GM12878 (cell line): ENCODE measurements at regions not wholly inside any gene's neighbourhood (a gene's known extent, or its start where the extent isn't known, plus 50 kb on each side); places are given as distances from the start of the nearest gene placed in this dataset.

ENCODE experiments used
- ATAC-seq: fragments of 200-7000 bp; cut with Tn5 transposase; 3 replicates; pipeline ENCODE4 v1.9.1; 2020; ENCODE audit warnings: mild to moderate bottlenecking, moderate library complexity
- BruUV-seq: library from RNA; stranded (reverse); fragments of 400-500 nt; replicated peaks from 2 replicates; lab custom pipeline; 2021; lab: Mats Ljungman, UMichigan
- CTCF ChIA-PET: fragments of 300-600 bp; sonication (Branson Sonifier 250); formaldehyde crosslinking; extraction: SDS; loops from one replicate; lab custom pipeline; 2021; ENCODE audit warnings: inconsistent platforms; lab: Yijun Ruan, JAX
- POLR2A ChIA-PET: fragments of 350-600 bp; formaldehyde crosslinking; extraction: SDS; loops from one replicate; lab custom pipeline; 2021; ENCODE audit warnings: inconsistent platforms; lab: Charles Lee
- RAD21 ChIA-PET: fragments of 300-600 bp; sonication (Branson Sonifier 250); formaldehyde crosslinking; loops from one replicate; lab custom pipeline; 2023; ENCODE audit warnings: antibody characterized with exemption; ENCODE audit not compliant: unreplicated experiment; lab: Charles Lee
- SMC1A ChIA-PET: fragments of 300-600 bp; sonication (Branson Sonifier 250); formaldehyde crosslinking; loops from one replicate; lab custom pipeline; 2023; ENCODE audit not compliant: unreplicated experiment, uncharacterized antibody; lab: Charles Lee
- DNase-seq: peaks from one replicate; pipeline ENCODE4 v3.0.0-alpha.2; 2011; ENCODE audit warnings: low read depth, low spot score
- FAIRE-seq: peaks from 3 replicates; lab custom pipeline; 2011; peaks lifted over from hg19 to GRCh38; lab: Jason Lieb, UNC
- H2AFZ ChIP-seq: 2 replicates; pipeline ENCODE4 v1.6.0; 2011; ENCODE audit warnings: low read depth, low read length, control low read depth; ENCODE audit not compliant: control insufficient read depth
- H3K27ac ChIP-seq: 2 replicates; pipeline ENCODE4 v1.5.1; 2011; ENCODE audit warnings: control low read depth; ENCODE audit not compliant: control insufficient read depth, insufficient read depth
- H3K27me3 ChIP-seq, 2 experiments: replicated peaks in 1 of 2; 2 replicates each; pipeline versions ENCODE4 v1.6.0 to v1.6.1; 2011; ENCODE audit warnings: low read length in 1 of 2; ENCODE audit not compliant: control insufficient read depth in 2 of 2, insufficient read depth in 2 of 2
- H3K36me3 ChIP-seq, 2 experiments: 2 replicates each; pipeline ENCODE4 v1.5.1; 2011; ENCODE audit warnings: low read length in 1 of 2; ENCODE audit not compliant: control insufficient read depth in 2 of 2, insufficient read depth in 2 of 2
- H3K4me1 ChIP-seq: 2 replicates; pipeline ENCODE4 v1.6.1; 2011; ENCODE audit warnings: mild to moderate bottlenecking, low read length, moderate library complexity, mixed read lengths; ENCODE audit not compliant: control insufficient read depth, insufficient read depth
- H3K4me2 ChIP-seq: 2 replicates; pipeline ENCODE4 v1.6.0; 2011; ENCODE audit warnings: control low read depth; ENCODE audit not compliant: control insufficient read depth, insufficient read depth
- H3K4me3 ChIP-seq: fragments of 200-600 bp; sonication (generic); 2 replicates; pipeline ENCODE4 v1.5.1; 2016
- H3K79me2 ChIP-seq: 2 replicates; pipeline ENCODE4 v1.6.0; 2011; ENCODE audit warnings: low read length; ENCODE audit not compliant: control insufficient read depth, insufficient read depth
- H3K9ac ChIP-seq: 2 replicates; pipeline ENCODE4 v1.8.0; 2011; ENCODE audit warnings: low read length, control low read depth, mixed read lengths; ENCODE audit not compliant: control insufficient read depth, insufficient read depth
- H3K9me3 ChIP-seq: replicated peaks from 3 replicates; pipeline ENCODE4 v1.5.1; 2011; ENCODE audit warnings: mild to moderate bottlenecking, low read length; ENCODE audit not compliant: control insufficient read depth, insufficient read depth
- H4K20me1 ChIP-seq: 2 replicates; pipeline ENCODE4 v1.6.0; 2011; ENCODE audit not compliant: control insufficient read depth, insufficient read depth
- CTCF ChIP-seq, 3 experiments: IDR thresholded peaks in 2 of 3; conservative IDR thresholded peaks in 1 of 3; 2 replicates each; pipeline ENCODE4 v1.5.1; 2011; ENCODE audit warnings: low read depth in 3 of 3, low read length in 3 of 3, mild to moderate bottlenecking in 3 of 3, control low read depth in 2 of 3, moderate library complexity in 2 of 3, inconsistent platforms in 1 of 3, mixed read lengths in 1 of 3; ENCODE audit not compliant: control insufficient read depth in 2 of 3, insufficient read depth in 1 of 3; ENCODE audit errors: extremely low read depth in 1 of 3
- IKZF2 ChIP-seq, 2 experiments: fragments of 450-650 bp; IDR thresholded peaks; 2 replicates each; pipeline ENCODE4 v1.6.1; 2017; ENCODE audit warnings: mild to moderate bottlenecking in 2 of 2, moderate library complexity in 2 of 2
- RAD21 ChIP-seq: IDR thresholded peaks from 2 replicates; pipeline ENCODE4 v1.6.1; 2011; ENCODE audit warnings: mild to moderate bottlenecking, low read depth, low read length, moderate library complexity; ENCODE audit not compliant: insufficient read depth
- SMC3 ChIP-seq: IDR thresholded peaks from 2 replicates; pipeline ENCODE4 v1.6.1; 2011; ENCODE audit warnings: low read length, improper control_type of control experiment, borderline replicate concordance
- STAT3 ChIP-seq: IDR thresholded peaks from 2 replicates; pipeline ENCODE4 v1.6.1; 2011; ENCODE audit warnings: low read depth, low read length, improper control_type of control experiment
- TCF12 ChIP-seq: IDR thresholded peaks from 2 replicates; pipeline ENCODE4 v1.6.1; 2011; ENCODE audit warnings: low read depth, mild to moderate bottlenecking, low read length
- WGBS: methylation state at CpG from one replicate; pipeline ENCODE4 v1.1.6; 2016; ENCODE audit warnings: low lambda C conversion rate; ENCODE audit not compliant: insufficient replicate concordance, insufficient coverage; ENCODE audit errors: missing lambda C conversion rate; 5-methylcytosine and 5-hydroxymethylcytosine counted together
- in situ Hi-C: fragments of 300-500 bp; cut with MboI; formaldehyde crosslinking; loops from 9 replicates; pipeline ENCODE4 v1.14.3; 2018; ENCODE audit warnings: mixed read lengths
- intact Hi-C: fragments of 100-400 bp; cut with micrococcal nuclease; formaldehyde crosslinking; loops from one replicate; pipeline ENCODE4 v1.14.2; 2022; ENCODE audit not compliant: unreplicated experiment

GRCh38 chr6:63507096-63507495, 65.2 kb upstream of the LOC128125822 start:
- in situ Hi-C loops, result no loop called here
- Histone ChIP-seq H4K20me1 (no peaks in the 10 kb centered on the region), H2AFZ (no peak overlapping the region), H3K27me3 (no peaks in the 10 kb centered on the region), H3K4me2 (no peak overlapping the region), H3K4me1 (peaks cover 32% of the 10 kb centered on the region), H3K27ac (no peak overlapping the region), H3K79me2 (no peaks in the 10 kb centered on the region), H3K36me3 (no peaks in the 10 kb centered on the region), H3K9me3 (no peaks in the 10 kb centered on the region; the same call in 2 of the 3 replicates), H3K9ac (no peak overlapping the region), H3K4me3 (no peak overlapping the region)
- RAD21 ChIA-PET, result interaction anchor here (1.1 to 3.3 kb wide), 6 partner anchors 9 to 257 kb away, joined by 3 to 30 read pairs (median 4); no protein-coding TSS in a partner anchor
- DNase-seq (no peak), FAIRE-seq (no peak), ATAC-seq (peak; percentile 9; the same call in 1 of the 3 replicates)
- TF ChIP-seq RAD21 (peak; percentile 59), SMC3 (0 out of 2 replicates have a peak, but pooled peaks have one; percentile 1), TCF12 (no peak), STAT3 (no peak), CTCF (IDR thresholded peaks at IDR 0.05 in 2 of 3, conservative IDR thresholded peaks at IDR 0.05 in 1 of 3; ENCODE audit: control insufficient read depth in 2 of 3, extremely low read depth in 1 of 3, insufficient read depth in 1 of 3, low read depth in 3 of 3, low read length in 3 of 3) (peak in 1 of 3 experiments; percentile 19; a peak in 1 of 6 replicates), IKZF2 (IDR thresholded peaks at IDR 0.05) (no peak)
- intact Hi-C loops, result no loop called here
- SMC1A ChIA-PET, result interaction anchor here (1.2 to 6.6 kb wide), 4 partner anchors 12 to 154 kb away, joined by 3 to 96 read pairs (median 10); no protein-coding TSS in a partner anchor
- no TSS peak for BruUV-seq
- POLR2A ChIA-PET, result no interaction called here
- CTCF ChIA-PET, result interaction anchor here (1.0 to 4.2 kb wide), 7 partner anchors 10 to 256 kb away, joined by 3 to 28 read pairs (median 6); no protein-coding TSS in a partner anchor
- WGBS, result 96% methylated on average over 3 of the region's 3 CpGs
